ENCODE measurements at regions not wholly inside any gene's neighbourhood (a gene's known extent, or its start where the extent isn't known, plus 50 kb on each side); places are given as distances from the start of the nearest gene placed in this dataset.
A peak's percentile ranks its signal among the peaks of the same experiment; 100 is the strongest.

- no peak for DNase-seq (ENCODE audit: low read depth)
Observed at GRCh38 chr15:96415513-96416217, 85.2 kb downstream of the NR2F2 start.

GRCh38 chr15:96416218-96416933 is 85.9 kb downstream of the NR2F2 start:
- DNase-seq (ENCODE audit: low read depth): no peak

DNA sequence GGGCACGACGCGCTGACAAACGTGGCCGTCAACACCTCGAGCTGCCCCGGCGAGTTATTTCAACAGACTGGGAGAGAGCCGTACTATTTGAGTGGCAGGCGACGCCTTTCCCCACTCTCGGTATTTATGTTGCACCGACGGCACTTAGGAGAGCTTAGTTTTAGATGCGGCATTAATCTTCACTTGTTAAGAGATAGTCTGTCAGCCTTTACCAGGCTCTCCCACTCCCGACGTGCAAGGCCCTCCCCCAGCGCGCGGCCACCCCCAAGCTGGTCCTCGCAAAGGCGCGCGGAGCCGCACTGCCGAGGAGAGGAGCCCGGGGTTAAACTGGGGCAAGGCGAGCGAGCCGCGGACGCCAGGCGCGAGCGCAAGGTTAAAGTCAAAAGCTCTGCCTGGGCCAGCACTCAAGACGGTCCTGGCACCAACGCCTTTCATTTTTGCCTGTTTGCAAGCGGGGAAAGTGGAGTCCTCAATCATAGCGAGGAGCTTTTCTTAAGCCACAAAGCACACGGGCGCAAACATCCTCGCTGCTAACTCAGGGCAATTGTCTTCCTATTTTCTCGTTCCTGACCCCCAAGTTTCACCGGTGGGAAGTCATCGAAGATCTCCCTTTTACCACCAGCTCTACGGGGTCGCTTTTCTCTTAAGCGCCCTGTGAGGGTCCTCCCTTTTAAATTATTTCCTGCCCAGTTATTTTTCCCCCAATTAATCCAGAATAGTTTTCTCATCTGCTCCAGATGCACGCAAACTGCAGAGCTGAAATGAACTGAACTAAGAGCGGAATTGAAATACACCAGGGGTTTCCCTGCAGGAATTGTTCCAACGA is 86.6 kb downstream of the NR2F2 start:
- DNase-seq (ENCODE audit: low read depth): no peak

DNA sequence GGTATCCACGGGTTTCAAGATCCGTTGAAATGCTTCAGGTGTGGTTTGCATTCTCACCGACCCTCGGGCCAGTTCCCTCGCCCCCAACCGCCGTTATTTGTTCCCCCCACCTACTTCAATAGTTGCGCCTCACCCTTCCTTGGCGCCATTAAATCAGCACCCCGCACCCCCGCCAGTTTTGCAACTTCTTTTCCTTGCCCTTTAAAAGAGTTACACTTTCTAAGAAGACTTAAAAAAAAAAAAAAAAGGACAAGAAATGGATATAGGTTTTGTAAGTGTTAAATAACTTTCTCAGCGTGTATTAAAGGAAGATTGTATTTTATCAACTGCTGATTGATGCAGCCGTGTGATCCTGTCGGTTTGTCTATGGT is 87.2 kb downstream of the NR2F2 start:
- no peak for DNase-seq (ENCODE audit: low read depth)

DNA sequence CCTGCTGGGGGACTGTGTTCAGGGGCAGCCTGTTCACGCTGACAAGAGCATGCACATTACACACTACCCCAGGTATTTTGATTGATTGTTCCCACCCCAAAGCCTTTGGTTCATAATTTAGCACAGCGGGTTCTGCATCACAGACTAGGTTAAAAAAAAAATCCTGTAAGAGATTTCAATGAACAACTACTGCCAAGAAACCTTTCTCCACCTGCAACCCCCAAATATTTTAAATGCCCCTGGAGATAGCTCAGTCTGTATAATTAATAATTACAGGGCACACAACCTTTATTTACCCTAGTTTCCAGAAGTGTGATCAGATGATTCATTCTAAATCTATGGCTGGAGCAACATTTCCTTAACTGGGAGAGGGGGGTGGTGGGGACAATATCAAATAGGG is 87.6 kb downstream of the NR2F2 start:
- no peak for DNase-seq (ENCODE audit: low read depth)

GRCh38 chr15:96421178-96421601 is 90.7 kb downstream of the NR2F2 start:
- peak; percentile 10 for DNase-seq (ENCODE audit: low read depth)

GRCh38 chr15:96422125-96422524 is 91.6 kb downstream of the NR2F2 start:
- DNase-seq (ENCODE audit: low read depth): no peak

GRCh38 chr15:96424674-96425073 is 94.2 kb downstream of the NR2F2 start:
- DNase-seq (ENCODE audit: low read depth): no peak

GRCh38 chr15:96428742-96429141 is 98.2 kb downstream of the NR2F2 start:
- peak; percentile 91 for DNase-seq (ENCODE audit: low read depth)

- DNase-seq (ENCODE audit: low read depth): no peak
Observed at GRCh38 chr15:96431786-96432185, 101.3 kb downstream of the NR2F2 start.

DNA sequence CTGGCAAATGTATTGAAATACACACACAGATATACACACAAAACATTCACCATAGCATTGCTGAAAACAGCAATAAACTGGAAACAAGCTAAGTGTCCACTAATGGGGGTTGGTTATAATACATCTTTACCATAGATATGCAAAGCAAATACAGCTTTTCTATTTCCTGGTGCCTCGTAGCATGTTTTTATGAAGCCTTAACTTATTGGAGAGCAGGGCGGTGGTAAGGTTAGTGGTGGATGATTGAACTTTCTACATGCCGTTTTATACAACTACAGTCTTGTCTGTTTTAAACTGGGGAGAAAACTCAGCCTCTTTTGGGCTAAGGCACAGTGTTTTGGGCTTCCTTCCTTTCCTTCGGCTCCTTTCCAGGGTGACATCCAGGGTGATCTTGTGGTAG is 104.5 kb downstream of the NR2F2 start:
- DNase-seq (ENCODE audit: low read depth): no peak

DNA sequence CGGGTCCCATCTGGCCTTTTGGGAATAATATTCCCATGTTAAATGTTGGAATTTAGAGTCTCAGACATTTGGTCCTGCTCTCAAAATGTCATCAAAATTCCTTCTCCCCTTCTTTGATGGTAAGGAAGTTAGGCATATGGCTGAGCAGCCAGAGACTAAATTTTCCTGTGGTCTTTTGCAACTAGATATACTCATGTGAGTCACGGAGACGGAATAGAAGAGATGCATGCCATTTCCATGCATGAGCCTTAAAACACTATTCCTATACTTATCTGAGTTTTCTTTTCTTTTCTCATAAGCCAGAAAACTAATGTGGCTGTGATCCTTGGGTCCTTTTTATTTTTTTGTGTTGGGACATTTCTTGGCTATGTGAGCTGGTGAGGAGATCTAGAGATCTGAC is 105.3 kb downstream of the NR2F2 start:
- DNase-seq (ENCODE audit: low read depth): no peak

GRCh38 chr15:96440978-96441377 is 110.5 kb downstream of the NR2F2 start:
- DNase-seq (ENCODE audit: low read depth): no peak

DNA sequence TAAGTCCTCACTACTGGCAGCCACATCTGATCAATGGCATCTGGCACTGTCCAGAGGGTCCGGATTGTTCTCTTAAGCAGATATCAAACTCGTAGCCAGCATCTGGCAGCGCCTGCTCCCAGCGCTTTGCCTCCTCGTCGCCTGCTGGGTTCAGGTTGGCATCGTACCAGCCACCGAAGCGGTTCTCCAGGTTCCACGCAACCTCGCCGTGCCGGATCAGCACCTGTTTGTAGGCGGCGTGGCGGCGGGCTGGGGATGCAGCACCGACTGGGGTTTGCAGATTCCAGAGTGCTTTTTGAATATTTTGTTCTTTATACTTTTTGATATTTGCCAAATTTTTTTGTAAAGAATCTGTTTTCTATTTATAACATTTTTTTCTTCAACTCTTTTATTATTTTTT is 111.6 kb downstream of the NR2F2 start:
- DNase-seq (ENCODE audit: low read depth): no peak

DNA sequence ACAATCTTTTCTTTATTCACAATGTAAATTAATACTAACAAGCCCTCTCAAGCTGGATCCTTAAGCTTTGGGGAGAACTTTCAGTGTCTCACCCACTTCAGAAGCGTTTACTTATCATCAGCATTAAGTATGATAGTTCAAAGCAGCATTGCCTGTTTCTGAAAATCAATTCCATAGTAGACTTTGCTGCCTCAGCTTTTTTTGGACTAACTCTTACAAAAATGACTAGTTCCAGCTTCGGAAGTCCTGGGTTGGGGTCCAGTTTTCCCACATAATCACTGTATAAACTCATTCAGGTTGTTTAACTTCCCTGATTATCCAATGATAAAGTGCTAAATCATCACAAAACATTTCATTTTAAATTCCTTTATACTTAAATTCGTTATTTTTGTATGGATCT is 114.4 kb downstream of the NR2F2 start:
- no peak for DNase-seq (ENCODE audit: low read depth)

DNA sequence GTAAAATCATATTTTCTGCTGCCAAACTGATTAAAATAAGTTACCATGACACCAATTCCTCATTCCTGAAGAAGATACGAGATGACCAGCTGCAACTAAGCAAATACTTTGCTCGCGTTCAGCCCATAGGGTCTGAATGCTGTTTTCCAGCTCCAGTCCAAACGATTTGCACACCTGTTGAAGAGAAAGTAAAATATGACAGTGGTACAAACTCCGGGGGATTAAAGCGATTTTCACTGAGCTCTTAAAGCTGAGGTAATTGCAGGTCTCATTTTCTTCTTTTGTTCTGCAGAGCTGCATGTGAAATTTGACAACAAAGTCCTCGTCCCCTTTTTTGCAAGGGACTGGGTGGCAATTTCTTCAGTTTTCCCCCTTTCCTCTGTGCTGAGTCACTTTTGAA is 118.4 kb downstream of the NR2F2 start:
- DNase-seq (ENCODE audit: low read depth): no peak

DNA sequence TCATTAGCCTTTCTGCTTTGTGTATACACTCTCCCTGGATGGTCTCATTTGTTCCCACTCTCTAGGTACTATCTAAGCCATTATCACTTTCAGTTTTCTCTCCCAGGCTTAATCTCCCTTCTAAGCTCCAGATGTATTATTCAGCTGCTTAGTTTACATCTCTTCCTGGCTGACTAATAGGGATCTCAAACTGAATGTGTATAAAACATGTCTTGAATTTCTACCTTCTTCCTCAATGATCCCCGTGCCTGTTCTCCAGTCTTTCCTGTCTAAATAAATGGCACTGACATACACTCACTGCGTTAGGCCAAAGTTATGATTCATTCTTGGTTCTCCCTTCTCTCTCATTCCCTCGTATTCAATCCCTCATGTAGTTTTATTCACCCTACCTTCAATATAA is 127.3 kb downstream of the NR2F2 start:
- DNase-seq (ENCODE audit: low read depth): no peak

DNA sequence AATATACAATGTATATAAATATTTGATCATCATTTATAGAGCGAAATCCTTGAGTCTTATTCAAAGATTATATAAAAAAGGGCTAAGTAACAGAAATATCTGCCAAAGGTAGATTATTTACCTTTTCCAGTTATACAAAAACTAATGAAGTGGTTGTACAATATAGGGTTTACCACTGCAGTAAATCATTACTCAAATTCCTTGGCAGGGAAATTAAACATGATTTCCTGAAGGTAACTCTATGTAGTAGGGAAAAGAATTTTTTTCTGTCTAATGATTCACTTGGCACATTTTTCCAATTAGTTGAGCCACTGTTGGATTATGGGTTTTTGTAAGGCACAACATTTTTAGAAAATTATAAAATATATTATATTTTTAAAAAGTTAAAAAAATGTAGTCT is 129.6 kb downstream of the NR2F2 start:
- DNase-seq (ENCODE audit: low read depth): no peak

GRCh38 chr15:96462768-96463750 is 132.6 kb downstream of the NR2F2 start:
- no peak for DNase-seq (ENCODE audit: low read depth)

DNA sequence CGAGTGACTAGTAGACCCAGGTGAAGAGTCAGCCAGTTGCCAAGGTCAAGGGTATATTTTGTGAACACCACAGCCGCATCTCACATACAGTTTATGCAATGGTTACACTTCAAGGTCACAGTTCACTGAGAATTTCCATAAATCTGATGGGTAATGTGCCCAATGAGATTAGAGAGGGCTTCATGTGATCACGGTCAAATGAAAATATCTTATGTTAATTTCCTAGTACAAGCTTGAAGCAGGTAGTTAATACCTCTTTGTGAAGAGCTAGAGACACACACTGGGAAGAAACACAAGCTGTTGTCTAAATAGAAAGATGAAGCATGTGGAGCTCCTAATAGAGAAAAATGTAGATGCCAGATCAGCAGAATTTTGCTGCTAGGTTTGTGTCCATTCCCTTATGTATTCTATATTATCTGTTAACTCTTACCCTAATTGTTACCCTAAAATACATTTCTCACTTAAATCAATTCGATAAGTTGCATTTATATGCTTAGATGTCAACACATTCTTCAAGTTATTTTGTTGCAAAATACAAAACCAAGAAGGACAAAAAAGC is 136.0 kb downstream of the NR2F2 start:
- DNase-seq (ENCODE audit: low read depth): no peak

- no peak for DNase-seq (ENCODE audit: low read depth)
Observed at GRCh38 chr15:96468036-96468435, 137.5 kb downstream of the NR2F2 start.
